ENCODE measurements at regions not wholly inside any gene's neighbourhood (a gene's known extent, or its start where the extent isn't known, plus 50 kb on each side); places are given as distances from the start of the nearest gene placed in this dataset.

DNA sequence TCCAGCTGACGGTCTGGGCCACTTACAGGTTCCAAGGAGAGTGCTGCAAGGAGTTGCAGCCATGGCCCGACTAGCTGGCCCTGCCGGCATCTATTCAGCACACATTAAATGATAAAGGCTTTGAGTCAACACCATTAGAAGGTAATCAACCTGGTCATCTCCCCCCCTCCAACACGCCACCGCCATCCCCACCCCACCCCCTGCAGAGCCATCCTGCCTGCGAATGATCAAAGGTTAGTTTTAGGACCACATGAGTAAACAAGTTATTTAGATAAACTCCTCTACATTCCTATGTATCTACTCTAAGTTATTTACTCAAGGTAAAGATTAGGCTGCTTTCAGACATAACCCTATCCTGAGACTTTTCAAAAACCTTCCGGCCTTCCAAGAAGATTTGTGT lies 349.3 kb upstream of the SLC39A10 start:
- Histone ChIP-seq H3K4me2 (no peak overlapping the region), H2AFZ (ENCODE audit: low read depth) (no peak overlapping the region), H4K20me1 (ENCODE audit: insufficient read depth) (no peaks in the 10 kb centered on the region), H3K79me2 (ENCODE audit: insufficient read depth) (no peaks in the 10 kb centered on the region), H3K27ac (ENCODE audit: low read depth in 2 of 2, low read length in 1 of 2) (no peak overlapping the region), H3K27me3 (ENCODE audit: insufficient read depth) (no peaks in the 10 kb centered on the region), H3K9me3 (no peaks in the 10 kb centered on the region), H3K4me1 (ENCODE audit: control insufficient read depth in 1 of 2, insufficient read depth in 2 of 2, low read depth in 1 of 2, low read length in 1 of 2) (peaks cover 0 to 10% of the 10 kb centered on the region in 2 experiments; a peak in 2 of 4 replicates), H3K9me2 (no peaks in the 10 kb centered on the region), H3K9ac (no peak overlapping the region), H3K4me3 (ENCODE audit: low read depth in 2 of 2, low read length in 1 of 2) (no peak overlapping the region), H3K36me3 (replicated peaks in 1 of 2; ENCODE audit: control insufficient read depth in 1 of 2, insufficient read depth in 2 of 2, low read length in 1 of 2) (no peaks in the 10 kb centered on the region), H3F3A (replicated peaks; ENCODE audit: insufficient read depth) (no peaks in the 10 kb centered on the region)
- no peak for TF ChIP-seq SIN3A (IDR thresholded peaks at IDR 0.05; ENCODE audit: borderline replicate concordance, low read depth, low read length)
- no peak for TF ChIP-seq GATA2 (CRISPR knock-in tag; IDR thresholded peaks at IDR 0.05)
- no peak for TF ChIP-seq USF2 (IDR thresholded peaks at IDR 0.05; ENCODE audit: borderline replicate concordance, low read depth, low read length)
- no peak for TF ChIP-seq RXRA (IDR thresholded peaks at IDR 0.05; ENCODE audit: borderline replicate concordance, low read depth)
- no peak for TF ChIP-seq REST (IDR thresholded peaks at IDR 0.05; ENCODE audit: low read depth, low read length)
- no peak for TF ChIP-seq CHD2 (IDR thresholded peaks at IDR 0.05; ENCODE audit: low read length, partially characterized antibody)
- TF ChIP-seq JUND (IDR thresholded peaks at IDR 0.05) = no peak
- TF ChIP-seq EP300 (IDR thresholded peaks at IDR 0.05; ENCODE audit: borderline replicate concordance in 1 of 2, low read depth in 1 of 2, low read length in 1 of 2) = no peak
- TF ChIP-seq GABPA (IDR thresholded peaks at IDR 0.05; ENCODE audit: low read depth) = no peak
- TF ChIP-seq RFX5 (IDR thresholded peaks at IDR 0.05; ENCODE audit: low read length) = no peak
- no peak for TF ChIP-seq EZH2phosphoT487 (IDR thresholded peaks at IDR 0.05; ENCODE audit: borderline replicate concordance, low read depth)
- TF ChIP-seq RCOR1 (IDR thresholded peaks at IDR 0.05; ENCODE audit: low read length) = no peak
- TF ChIP-seq USF1 (IDR thresholded peaks at IDR 0.05; ENCODE audit: borderline replicate concordance, low read depth) = no peak
- TF ChIP-seq MEF2A (IDR thresholded peaks at IDR 0.05; ENCODE audit: borderline replicate concordance, low read depth) = no peak
- no peak for TF ChIP-seq SMC3 (IDR thresholded peaks at IDR 0.05; ENCODE audit: low read depth, low read length)
- no peak for DNase-seq
- ChIA-PET POLR2A (no interaction called here), CTCF (no interaction called here)
- 63% methylated on average over 6 of the region's 7 CpGs for WGBS (ENCODE audit: low lambda C conversion rate)
